ENCODE measurements at regions not wholly inside any gene's neighbourhood (a gene's known extent, or its start where the extent isn't known, plus 50 kb on each side); places are given as distances from the start of the nearest gene placed in this dataset.

GRCh38 chr4:63308697-63309096 lies 1100.6 kb downstream of the TECRL start:
- TF ChIP-seq CTCF (IDR thresholded peaks at IDR 0.05) = no peak
- TF ChIP-seq SIN3A (IDR thresholded peaks at IDR 0.05; ENCODE audit: borderline replicate concordance, insufficient read depth, low read depth, low read length) = no peak
- TF ChIP-seq POLR2AphosphoS5 (IDR thresholded peaks at IDR 0.05; ENCODE audit: low read depth, low read length) = no peak
- TF ChIP-seq, protein P1, sequence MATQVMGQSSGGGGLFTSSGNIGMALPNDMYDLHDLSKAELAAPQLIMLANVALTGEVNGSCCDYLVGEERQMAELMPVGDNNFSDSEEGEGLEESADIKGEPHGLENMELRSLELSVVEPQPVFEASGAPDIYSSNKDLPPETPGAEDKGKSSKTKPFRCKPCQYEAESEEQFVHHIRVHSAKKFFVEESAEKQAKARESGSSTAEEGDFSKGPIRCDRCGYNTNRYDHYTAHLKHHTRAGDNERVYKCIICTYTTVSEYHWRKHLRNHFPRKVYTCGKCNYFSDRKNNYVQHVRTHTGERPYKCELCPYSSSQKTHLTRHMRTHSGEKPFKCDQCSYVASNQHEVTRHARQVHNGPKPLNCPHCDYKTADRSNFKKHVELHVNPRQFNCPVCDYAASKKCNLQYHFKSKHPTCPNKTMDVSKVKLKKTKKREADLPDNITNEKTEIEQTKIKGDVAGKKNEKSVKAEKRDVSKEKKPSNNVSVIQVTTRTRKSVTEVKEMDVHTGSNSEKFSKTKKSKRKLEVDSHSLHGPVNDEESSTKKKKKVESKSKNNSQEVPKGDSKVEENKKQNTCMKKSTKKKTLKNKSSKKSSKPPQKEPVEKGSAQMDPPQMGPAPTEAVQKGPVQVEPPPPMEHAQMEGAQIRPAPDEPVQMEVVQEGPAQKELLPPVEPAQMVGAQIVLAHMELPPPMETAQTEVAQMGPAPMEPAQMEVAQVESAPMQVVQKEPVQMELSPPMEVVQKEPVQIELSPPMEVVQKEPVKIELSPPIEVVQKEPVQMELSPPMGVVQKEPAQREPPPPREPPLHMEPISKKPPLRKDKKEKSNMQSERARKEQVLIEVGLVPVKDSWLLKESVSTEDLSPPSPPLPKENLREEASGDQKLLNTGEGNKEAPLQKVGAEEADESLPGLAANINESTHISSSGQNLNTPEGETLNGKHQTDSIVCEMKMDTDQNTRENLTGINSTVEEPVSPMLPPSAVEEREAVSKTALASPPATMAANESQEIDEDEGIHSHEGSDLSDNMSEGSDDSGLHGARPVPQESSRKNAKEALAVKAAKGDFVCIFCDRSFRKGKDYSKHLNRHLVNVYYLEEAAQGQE (IDR thresholded peaks at IDR 0.05; ENCODE audit: insufficient read depth in 1 of 2, low read depth in 2 of 2, low read length in 1 of 2) = no peak

All from Panc1 (cell line).